ENCODE measurements at regions not wholly inside any gene's neighbourhood (a gene's known extent, or its start where the extent isn't known, plus 50 kb on each side); places are given as distances from the start of the nearest gene placed in this dataset.

- CTCF ChIA-PET = no interaction called here
- Mint-ChIP-seq H3K4me1 (no peaks in the 10 kb centered on the region), H3K27me3 (no peaks in the 10 kb centered on the region), H3K9me3 (no peaks in the 10 kb centered on the region), H3K27ac (no peak overlapping the region), H3K36me3 (ENCODE audit: low read depth) (no peaks in the 10 kb centered on the region), H3K4me3 (no peak overlapping the region)
- POLR2A ChIA-PET = no interaction called here
- DNase-seq = no peak
Measured at GRCh38 chr5:116673453-116673852, 98.8 kb upstream of the SEMA6A start.

GRCh38 chr5:116672203-116672602, 97.6 kb upstream of the SEMA6A start:
- no peak overlapping the region for H3K27ac Mint-ChIP-seq
- no peaks in the 10 kb centered on the region for H3K4me1 Mint-ChIP-seq
- ChIA-PET POLR2A (no interaction called here), CTCF (no interaction called here)
- no peak overlapping the region for H3K4me3 Mint-ChIP-seq
- H3K9me3 Mint-ChIP-seq = no peaks in the 10 kb centered on the region
- no peaks in the 10 kb centered on the region for H3K27me3 Mint-ChIP-seq
- H3K36me3 Mint-ChIP-seq (ENCODE audit: low read depth) = no peaks in the 10 kb centered on the region
- DNase-seq = no peak

DNA sequence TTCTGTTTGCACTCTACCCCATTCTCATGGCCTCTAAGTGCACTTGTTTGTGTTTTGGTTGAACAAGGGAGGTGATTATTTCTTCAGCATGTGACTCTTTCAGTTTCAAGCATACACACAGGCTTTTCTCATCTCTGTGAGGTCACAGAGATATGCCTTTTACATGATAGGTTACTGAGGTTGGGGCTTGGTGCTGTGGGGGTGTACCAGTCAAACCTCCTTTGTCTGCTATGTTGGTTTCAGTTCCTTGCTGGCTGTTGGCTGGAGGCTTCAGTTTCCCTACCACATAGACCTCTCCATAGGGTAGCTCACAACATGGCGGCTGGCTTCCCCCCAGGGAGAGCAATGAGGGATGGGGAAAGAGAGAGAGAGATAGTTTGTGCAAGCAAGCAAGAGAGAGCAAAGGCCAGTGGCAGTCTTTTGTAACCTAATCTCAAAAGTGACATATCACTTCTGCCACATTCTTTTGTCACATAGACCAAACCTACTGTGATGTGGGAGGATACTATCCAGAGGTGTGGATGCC, 96.7 kb upstream of the SEMA6A start:
- Mint-ChIP-seq H3K27ac (no peak overlapping the region), H3K27me3 (no peaks in the 10 kb centered on the region), H3K9me3 (no peaks in the 10 kb centered on the region), H3K4me3 (no peak overlapping the region), H3K4me1 (no peaks in the 10 kb centered on the region), H3K36me3 (ENCODE audit: low read depth) (no peaks in the 10 kb centered on the region)
- POLR2A ChIA-PET = no interaction called here
- CTCF ChIA-PET = no interaction called here
- no peak for DNase-seq

GRCh38 chr5:116669261-116670031, 94.8 kb upstream of the SEMA6A start:
- Mint-ChIP-seq H3K4me1 (no peaks in the 10 kb centered on the region), H3K36me3 (ENCODE audit: low read depth) (no peaks in the 10 kb centered on the region), H3K4me3 (no peak overlapping the region), H3K27me3 (no peaks in the 10 kb centered on the region), H3K9me3 (no peaks in the 10 kb centered on the region), H3K27ac (no peak overlapping the region)
- ChIA-PET POLR2A (no interaction called here), CTCF (no interaction called here)
- no peak for DNase-seq

- POLR2A ChIA-PET = no interaction called here
- CTCF ChIA-PET = no interaction called here
- no peaks in the 10 kb centered on the region for H3K27me3 Mint-ChIP-seq
- no peaks in the 10 kb centered on the region for H3K9me3 Mint-ChIP-seq
- H3K4me3 Mint-ChIP-seq = no peak overlapping the region
- no peaks in the 10 kb centered on the region for H3K4me1 Mint-ChIP-seq
- H3K27ac Mint-ChIP-seq = no peak overlapping the region
- DNase-seq = no peak
- H3K36me3 Mint-ChIP-seq (ENCODE audit: low read depth) = no peaks in the 10 kb centered on the region
Measured at GRCh38 chr5:116668390-116668789, 93.8 kb upstream of the SEMA6A start.

DNA sequence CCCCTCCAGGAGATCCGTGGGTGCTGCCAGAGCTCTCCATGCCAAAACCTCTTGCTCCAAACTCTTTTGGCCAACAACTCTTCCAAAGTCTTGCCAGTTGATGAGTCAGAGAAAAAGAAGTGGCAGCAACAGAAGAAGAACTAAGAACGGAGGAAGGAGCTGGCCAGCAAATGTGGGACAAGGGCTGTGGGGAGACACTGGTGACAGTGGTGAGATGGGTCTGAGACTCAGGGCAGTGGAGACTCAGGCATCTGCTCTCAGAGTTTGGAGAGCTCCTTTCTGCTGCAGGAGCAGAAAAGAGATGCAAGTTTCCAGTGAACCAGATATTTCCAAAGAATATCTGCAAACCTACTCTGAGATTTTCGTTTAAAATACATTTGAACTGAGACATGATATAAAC, 92.3 kb upstream of the SEMA6A start:
- Mint-ChIP-seq H3K27me3 (no peaks in the 10 kb centered on the region), H3K4me3 (no peak overlapping the region), H3K9me3 (peaks cover 2% of the 10 kb centered on the region), H3K27ac (no peak overlapping the region), H3K36me3 (ENCODE audit: low read depth) (no peaks in the 10 kb centered on the region), H3K4me1 (no peaks in the 10 kb centered on the region)
- CTCF ChIA-PET = no interaction called here
- no peak for DNase-seq
- POLR2A ChIA-PET = no interaction called here

DNA sequence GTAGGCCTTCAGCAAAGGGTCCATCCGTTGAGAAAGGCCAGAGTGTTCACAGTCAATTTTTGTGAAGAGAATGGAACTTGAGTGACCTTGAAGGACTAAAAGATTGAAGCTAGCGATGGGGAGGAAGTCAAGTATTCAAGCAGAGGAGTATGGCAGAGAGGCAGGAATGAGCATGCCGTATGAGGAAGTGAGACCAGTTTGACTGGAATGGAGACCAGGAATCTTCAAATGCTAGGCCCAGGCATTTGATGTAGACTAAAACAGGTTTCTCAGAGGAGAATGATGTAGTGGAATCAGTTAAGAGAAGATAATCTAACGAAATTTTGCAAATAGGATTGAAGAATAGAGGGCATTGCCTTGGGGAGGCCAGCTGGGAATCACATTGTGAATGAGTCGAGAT, 90.4 kb upstream of the SEMA6A start:
- no peaks in the 10 kb centered on the region for H3K4me1 Mint-ChIP-seq
- no peaks in the 10 kb centered on the region for H3K27me3 Mint-ChIP-seq
- ChIA-PET POLR2A (no interaction called here), CTCF (no interaction called here)
- H3K9me3 Mint-ChIP-seq = peaks cover 6% of the 10 kb centered on the region
- no peak for DNase-seq
- H3K27ac Mint-ChIP-seq = no peak overlapping the region
- no peaks in the 10 kb centered on the region for H3K36me3 Mint-ChIP-seq (ENCODE audit: low read depth)
- H3K4me3 Mint-ChIP-seq = no peak overlapping the region

GRCh38 chr5:116663081-116663480, 88.5 kb upstream of the SEMA6A start:
- H3K4me1 Mint-ChIP-seq = no peaks in the 10 kb centered on the region
- no peaks in the 10 kb centered on the region for H3K27me3 Mint-ChIP-seq
- no peak for DNase-seq
- no peak overlapping the region for H3K4me3 Mint-ChIP-seq
- H3K27ac Mint-ChIP-seq = no peak overlapping the region
- H3K36me3 Mint-ChIP-seq (ENCODE audit: low read depth) = no peaks in the 10 kb centered on the region
- CTCF ChIA-PET = no interaction called here
- POLR2A ChIA-PET = no interaction called here
- peaks cover 6% of the 10 kb centered on the region for H3K9me3 Mint-ChIP-seq

- Mint-ChIP-seq H3K36me3 (ENCODE audit: low read depth) (no peaks in the 10 kb centered on the region), H3K4me3 (no peak overlapping the region), H3K4me1 (no peaks in the 10 kb centered on the region), H3K27me3 (no peaks in the 10 kb centered on the region), H3K9me3 (peaks cover 6% of the 10 kb centered on the region), H3K27ac (no peak overlapping the region)
- ChIA-PET CTCF (no interaction called here), POLR2A (no interaction called here)
- no peak for DNase-seq
Measured at GRCh38 chr5:116661419-116661818, 86.8 kb upstream of the SEMA6A start.

DNA sequence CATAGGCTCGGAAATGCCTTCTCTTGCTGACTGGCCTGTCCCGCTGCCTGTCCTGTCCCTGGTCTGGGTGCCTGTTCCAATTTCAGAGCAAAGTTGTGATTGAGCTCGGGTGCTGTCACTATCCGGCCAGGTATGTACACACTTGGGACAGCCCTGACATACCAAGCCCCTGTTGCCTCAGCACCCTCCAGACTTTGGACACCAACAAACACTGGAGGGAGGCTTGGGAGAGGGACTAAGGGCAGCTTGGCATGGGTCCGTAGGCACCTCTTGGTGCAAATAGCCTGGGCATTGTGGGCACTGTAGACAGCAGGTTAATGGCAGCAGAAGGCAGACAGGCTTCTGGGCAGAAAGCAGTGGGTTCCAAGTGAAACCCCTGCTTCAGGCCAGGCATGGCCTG, 86.3 kb upstream of the SEMA6A start:
- Mint-ChIP-seq H3K4me1 (no peaks in the 10 kb centered on the region), H3K4me3 (no peak overlapping the region), H3K27me3 (no peaks in the 10 kb centered on the region), H3K36me3 (ENCODE audit: low read depth) (no peaks in the 10 kb centered on the region), H3K27ac (no peak overlapping the region), H3K9me3 (peaks cover 6% of the 10 kb centered on the region)
- POLR2A ChIA-PET = no interaction called here
- CTCF ChIA-PET = no interaction called here
- DNase-seq = no peak

- no peaks in the 10 kb centered on the region for H3K4me1 Mint-ChIP-seq
- no peaks in the 10 kb centered on the region for H3K27me3 Mint-ChIP-seq
- DNase-seq = no peak
- H3K27ac Mint-ChIP-seq = no peak overlapping the region
- H3K9me3 Mint-ChIP-seq = peaks cover 6% of the 10 kb centered on the region
- no peak overlapping the region for H3K4me3 Mint-ChIP-seq
- CTCF ChIA-PET = no interaction called here
- POLR2A ChIA-PET = no interaction called here
- H3K36me3 Mint-ChIP-seq (ENCODE audit: low read depth) = no peaks in the 10 kb centered on the region
Measured at GRCh38 chr5:116658830-116659229, 84.2 kb upstream of the SEMA6A start.

GRCh38 chr5:116658141-116658540, 83.5 kb upstream of the SEMA6A start:
- ChIA-PET POLR2A (no interaction called here), CTCF (no interaction called here)
- peaks cover 6% of the 10 kb centered on the region for H3K9me3 Mint-ChIP-seq
- no peaks in the 10 kb centered on the region for H3K4me1 Mint-ChIP-seq
- no peak for DNase-seq
- H3K4me3 Mint-ChIP-seq = no peak overlapping the region
- no peak overlapping the region for H3K27ac Mint-ChIP-seq
- H3K36me3 Mint-ChIP-seq (ENCODE audit: low read depth) = no peaks in the 10 kb centered on the region
- no peaks in the 10 kb centered on the region for H3K27me3 Mint-ChIP-seq

GRCh38 chr5:116655431-116655830, 80.8 kb upstream of the SEMA6A start:
- ChIA-PET CTCF (no interaction called here), POLR2A (no interaction called here)
- no peak overlapping the region for H3K27ac Mint-ChIP-seq
- no peak for DNase-seq
- H3K27me3 Mint-ChIP-seq = peaks cover 3% of the 10 kb centered on the region
- H3K4me1 Mint-ChIP-seq = no peaks in the 10 kb centered on the region
- H3K36me3 Mint-ChIP-seq (ENCODE audit: low read depth) = no peaks in the 10 kb centered on the region
- no peaks in the 10 kb centered on the region for H3K9me3 Mint-ChIP-seq
- no peak overlapping the region for H3K4me3 Mint-ChIP-seq

DNA sequence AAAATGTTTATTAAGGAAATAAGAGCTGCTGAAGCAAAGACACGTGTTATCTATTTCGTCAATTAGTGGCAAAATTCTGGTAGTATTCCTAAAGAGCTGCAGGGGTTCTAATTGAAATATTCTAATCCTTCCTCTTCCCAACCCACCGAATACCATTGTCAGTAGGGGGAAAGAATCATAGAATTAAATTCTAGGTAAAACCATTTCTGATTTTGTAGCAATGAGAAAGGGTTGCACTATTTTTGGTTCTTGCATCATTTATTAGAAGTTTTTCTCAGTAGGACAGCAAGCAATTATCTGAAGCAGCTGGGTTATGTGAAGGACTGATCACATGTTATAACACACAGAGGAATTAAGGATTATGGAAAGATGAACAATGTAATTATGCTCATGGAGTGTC, 80.3 kb upstream of the SEMA6A start:
- Mint-ChIP-seq H3K36me3 (ENCODE audit: low read depth) (no peaks in the 10 kb centered on the region), H3K4me3 (no peak overlapping the region), H3K9me3 (no peaks in the 10 kb centered on the region), H3K27me3 (peaks cover 3% of the 10 kb centered on the region), H3K27ac (no peak overlapping the region), H3K4me1 (no peaks in the 10 kb centered on the region)
- CTCF ChIA-PET = no interaction called here
- no peak for DNase-seq
- POLR2A ChIA-PET = no interaction called here
